Kidney tubule cell (primary cell): ENCODE measurements at regions not wholly inside any gene's neighbourhood (a gene's known extent, or its start where the extent isn't known, plus 50 kb on each side); places are given as distances from the start of the nearest gene placed in this dataset.
A peak's percentile ranks its signal among the peaks of the same experiment; 100 is the strongest.
"Not testable (repeated sequence)": the region's sequence is repeated elsewhere in the genome, so short reads cannot be mapped to it uniquely, and the experiment has no call there.

Source experiments
- DNase-seq: peaks from one replicate; pipeline ENCODE4 v3.0.0-alpha.2; 2018; ENCODE audit warnings: low spot score

- no peak for DNase-seq
Observed at GRCh38 chr10:44567471-44567870, 182.6 kb upstream of the CXCL12 start.

GRCh38 chr10:44569193-44570091 is 184.5 kb upstream of the CXCL12 start:
- DNase-seq = no peak

- DNase-seq = no peak
Observed at GRCh38 chr10:44571701-44572100, 186.8 kb upstream of the CXCL12 start.

- no peak for DNase-seq
Observed at GRCh38 chr10:44572146-44572545, 187.2 kb upstream of the CXCL12 start.

- DNase-seq = no peak
Observed at GRCh38 chr10:44573821-44574220, 188.9 kb upstream of the CXCL12 start.

- DNase-seq = no peak
Observed at GRCh38 chr10:44574596-44575480, 189.9 kb upstream of the CXCL12 start.

GRCh38 chr10:44575601-44576380 is 190.9 kb upstream of the CXCL12 start:
- no peak for DNase-seq

- peak; percentile 25 for DNase-seq
Observed at GRCh38 chr10:44576702-44577191, 191.8 kb upstream of the CXCL12 start.

- DNase-seq = no peak
Observed at GRCh38 chr10:44577533-44577932, 192.6 kb upstream of the CXCL12 start.

- no peak for DNase-seq
Observed at GRCh38 chr10:44578271-44578670, 193.4 kb upstream of the CXCL12 start.

GRCh38 chr10:44578963-44579362 is 194.1 kb upstream of the CXCL12 start:
- DNase-seq = not testable (repeated sequence)

GRCh38 chr10:44581996-44582395 is 197.1 kb upstream of the CXCL12 start:
- no peak for DNase-seq

GRCh38 chr10:44587488-44588318 is 202.8 kb upstream of the CXCL12 start:
- DNase-seq = no peak

GRCh38 chr10:44589181-44589943 is 204.5 kb upstream of the CXCL12 start:
- no peak for DNase-seq

GRCh38 chr10:44589944-44590449 is 205.1 kb upstream of the CXCL12 start:
- DNase-seq = no peak

- no peak for DNase-seq
Observed at GRCh38 chr10:44591911-44592310, 207.0 kb upstream of the CXCL12 start.

GRCh38 chr10:44593952-44594351 is 209.1 kb upstream of the CXCL12 start:
- DNase-seq = no peak

GRCh38 chr10:44607116-44607515 is 222.2 kb upstream of the CXCL12 start:
- DNase-seq = no peak

GRCh38 chr10:44618910-44619309 is 234.0 kb upstream of the CXCL12 start:
- DNase-seq = no peak

GRCh38 chr10:44619521-44619920 is 234.6 kb upstream of the CXCL12 start:
- no peak for DNase-seq
